ENCODE measurements at regions not wholly inside any gene's neighbourhood (a gene's known extent, or its start where the extent isn't known, plus 50 kb on each side); places are given as distances from the start of the nearest gene placed in this dataset.

GRCh38 chr3:176933704-176934103 lies 263.6 kb downstream of the TBL1XR1 start:
- in situ Hi-C loops (cut with MboI; ENCODE audit: low sequenced_read_pairs), result no loop called here

- in situ Hi-C loops (cut with MboI; ENCODE audit: low sequenced_read_pairs), result no loop called here
Observed at GRCh38 chr3:176932433-176932832, 264.8 kb downstream of the TBL1XR1 start.

GRCh38 chr3:176931991-176932390 lies 265.3 kb downstream of the TBL1XR1 start:
- in situ Hi-C loops (cut with MboI; ENCODE audit: low sequenced_read_pairs), result no loop called here

- in situ Hi-C loops (cut with MboI; ENCODE audit: low sequenced_read_pairs), result no loop called here
Observed at GRCh38 chr3:176930942-176931341, 266.3 kb downstream of the TBL1XR1 start.

- in situ Hi-C loops (cut with MboI; ENCODE audit: low sequenced_read_pairs), result no loop called here
Observed at GRCh38 chr3:176928582-176928931, 268.7 kb downstream of the TBL1XR1 start.

GRCh38 chr3:176927706-176928581 lies 269.3 kb downstream of the TBL1XR1 start:
- in situ Hi-C loops (cut with MboI; ENCODE audit: low sequenced_read_pairs), result no loop called here

- in situ Hi-C loops (cut with MboI; ENCODE audit: low sequenced_read_pairs), result no loop called here
Observed at GRCh38 chr3:176927280-176927679, 270.0 kb downstream of the TBL1XR1 start.

GRCh38 chr3:176926688-176927087 lies 270.6 kb downstream of the TBL1XR1 start:
- in situ Hi-C loops (cut with MboI; ENCODE audit: low sequenced_read_pairs), result no loop called here

- in situ Hi-C loops (cut with MboI; ENCODE audit: low sequenced_read_pairs), result no loop called here
Observed at GRCh38 chr3:176926034-176926433, 271.2 kb downstream of the TBL1XR1 start.

- in situ Hi-C loops (cut with MboI; ENCODE audit: low sequenced_read_pairs), result no loop called here
Observed at GRCh38 chr3:176920766-176921160, 276.5 kb downstream of the TBL1XR1 start.

- in situ Hi-C loops (cut with MboI; ENCODE audit: low sequenced_read_pairs), result no loop called here
Observed at GRCh38 chr3:176919836-176920765, 277.2 kb downstream of the TBL1XR1 start.

GRCh38 chr3:176916777-176917176 lies 280.5 kb downstream of the TBL1XR1 start:
- in situ Hi-C loops (cut with MboI; ENCODE audit: low sequenced_read_pairs), result no loop called here

- in situ Hi-C loops (cut with MboI; ENCODE audit: low sequenced_read_pairs), result no loop called here
Observed at GRCh38 chr3:176914764-176915163, 282.5 kb downstream of the TBL1XR1 start.

GRCh38 chr3:176911579-176911978 lies 285.7 kb downstream of the TBL1XR1 start:
- in situ Hi-C loops (cut with MboI; ENCODE audit: low sequenced_read_pairs), result no loop called here

- in situ Hi-C loops (cut with MboI; ENCODE audit: low sequenced_read_pairs), result no loop called here
Observed at GRCh38 chr3:176909044-176909443, 288.2 kb downstream of the TBL1XR1 start.

GRCh38 chr3:176906046-176906905 lies 291.0 kb downstream of the TBL1XR1 start:
- in situ Hi-C loops (cut with MboI; ENCODE audit: low sequenced_read_pairs), result no loop called here

GRCh38 chr3:176905331-176905730 lies 292.0 kb downstream of the TBL1XR1 start:
- in situ Hi-C loops (cut with MboI; ENCODE audit: low sequenced_read_pairs), result no loop called here

- in situ Hi-C loops (cut with MboI; ENCODE audit: low sequenced_read_pairs), result no loop called here
Observed at GRCh38 chr3:176904506-176904905, 292.8 kb downstream of the TBL1XR1 start.

- in situ Hi-C loops (cut with MboI; ENCODE audit: low sequenced_read_pairs), result no loop called here
Observed at GRCh38 chr3:176896640-176897039, 300.6 kb downstream of the TBL1XR1 start.

- in situ Hi-C loops (cut with MboI; ENCODE audit: low sequenced_read_pairs), result no loop called here
Observed at GRCh38 chr3:176896165-176896564, 301.1 kb downstream of the TBL1XR1 start.

- in situ Hi-C loops (cut with MboI; ENCODE audit: low sequenced_read_pairs), result no loop called here
Observed at GRCh38 chr3:176879710-176880109, 317.6 kb downstream of the TBL1XR1 start.

All from HL-60/S4 treated with phorbol 12-myristate 13-acetate at 8.2 ng/mL for 4 days and 3 days (cell line).